K562 (cell line): ENCODE measurements at regions not wholly inside any gene's neighbourhood (a gene's known extent, or its start where the extent isn't known, plus 50 kb on each side); places are given as distances from the start of the nearest gene placed in this dataset.
A peak's percentile ranks its signal among the peaks of the same experiment; 100 is the strongest.

ENCODE experiments used
- ATAC-seq: fragments of 200-7000 bp; cut with Tn5 transposase; 3 replicates; pipeline ENCODE4 v1.9.1; 2020; ENCODE audit warnings: moderate library complexity
- BruUV-seq: library from RNA; stranded (reverse); fragments of 400-500 nt; replicated peaks from 2 replicates; lab custom pipeline; 2021; lab: Mats Ljungman, UMichigan
- CTCF ChIA-PET: fragments of 300-600 bp; formaldehyde crosslinking; extraction: SDS; loops from one replicate; lab custom pipeline; 2021; ENCODE audit warnings: low intra/inter-chr PET ratio; lab: Yijun Ruan, JAX
- POLR2A ChIA-PET: fragments of 300-600, 350-650 bp; sonication (Branson Sonifier 250); formaldehyde crosslinking; extraction: SDS; loops from one replicate; lab custom pipeline; 2021; ENCODE audit warnings: antibody characterized with exemption, inconsistent platforms; lab: Yijun Ruan, JAX
- DNase-seq, 4 experiments: peaks; one replicate each; pipeline versions ENCODE4 v3.0.0 to v3.0.0-alpha.2; 2011 to 2018; ENCODE audit warnings: low spot score in 3 of 4, mixed read lengths in 3 of 4; ENCODE audit errors: extremely low read depth in 1 of 4
- FAIRE-seq: peaks from 2 replicates; lab custom pipeline; 2011; peaks lifted over from hg19 to GRCh38; lab: Jason Lieb, UNC
- H2AFZ ChIP-seq: 2 replicates; pipeline ENCODE4 v1.6.0; 2011; ENCODE audit warnings: low read depth, low read length, control low read depth, inconsistent platforms
- H3K27ac ChIP-seq: fragments of 200-600 bp; 3 replicates; pipeline ENCODE4 v1.8.0; 2011; ENCODE audit warnings: low read depth, mild to moderate bottlenecking, control low read depth, inconsistent platforms, low read length, moderate library complexity, mixed read lengths; ENCODE audit errors: extremely low read depth
- H3K27me3 ChIP-seq, 2 experiments: fragments of 300-600 bp in 1 of 2; 2 replicates in 1 of 2; 3 replicates in 1 of 2; pipeline versions ENCODE4 v1.6.0 to v1.8.0; 2011; ENCODE audit warnings: inconsistent platforms in 2 of 2, low read length in 2 of 2, mild to moderate bottlenecking in 1 of 2, mixed read lengths in 1 of 2, moderate library complexity in 1 of 2; ENCODE audit not compliant: control insufficient read depth in 2 of 2, insufficient read depth in 2 of 2
- H3K36me3 ChIP-seq: fragments of 300-600 bp; 3 replicates; pipeline ENCODE4 v1.8.0; 2011; ENCODE audit warnings: mild to moderate bottlenecking, low read length, inconsistent platforms; ENCODE audit not compliant: control insufficient read depth, insufficient read depth
- H3K4me1 ChIP-seq, 2 experiments: fragments of 200-600 bp in 1 of 2; replicated peaks in 1 of 2; 2 replicates in 1 of 2; 3 replicates in 1 of 2; pipeline versions ENCODE4 v1.5.1 to v1.8.0; 2011; ENCODE audit warnings: inconsistent platforms in 2 of 2, low read length in 2 of 2, mild to moderate bottlenecking in 1 of 2, mixed read lengths in 1 of 2, moderate library complexity in 1 of 2; ENCODE audit not compliant: control insufficient read depth in 2 of 2, insufficient read depth in 2 of 2
- H3K4me2 ChIP-seq: 2 replicates; pipeline ENCODE4 v1.6.1; 2011; ENCODE audit warnings: low read length, control low read depth, inconsistent platforms, mixed read lengths; ENCODE audit not compliant: insufficient read depth
- H3K4me3 ChIP-seq: fragments of 200-600 bp; sonication (generic), shearing (Covaris generic); 2 replicates; pipeline ENCODE4 v1.5.1; 2016; ENCODE audit warnings: control low read depth, inconsistent platforms
- H3K79me2 ChIP-seq: fragments of 200-600 bp; 3 replicates; pipeline ENCODE4 v1.8.0; 2011; ENCODE audit warnings: low read length, inconsistent platforms; ENCODE audit not compliant: control insufficient read depth, insufficient read depth
- H3K9ac ChIP-seq, 2 experiments: 2 replicates each; pipeline versions ENCODE4 v1.6.0 to v1.6.1; 2011; ENCODE audit warnings: low read depth in 2 of 2, low read length in 2 of 2, control low read depth in 1 of 2, inconsistent platforms in 1 of 2, mild to moderate bottlenecking in 1 of 2, mixed read lengths in 1 of 2; ENCODE audit not compliant: insufficient read depth in 1 of 2
- H3K9me1 ChIP-seq: one replicate; pipeline ENCODE4 v1.6.0; 2011; ENCODE audit warnings: inconsistent platforms, mild to moderate bottlenecking, low read length, moderate library complexity; ENCODE audit not compliant: control insufficient read depth, insufficient read depth
- H3K9me3 ChIP-seq: replicated peaks from 2 replicates; pipeline ENCODE4 v1.5.1; 2011; ENCODE audit warnings: low read depth, low read length, inconsistent platforms; ENCODE audit not compliant: control insufficient read depth, insufficient read depth
- H4K20me1 ChIP-seq: replicated peaks from 2 replicates; pipeline ENCODE4 v1.6.1; 2011; ENCODE audit warnings: low read length, inconsistent platforms, mixed read lengths; ENCODE audit not compliant: control insufficient read depth, insufficient read depth
- ATF7 ChIP-seq: fragments of 450-650 bp; IDR thresholded peaks from 2 replicates; pipeline ENCODE4 v1.7.1; 2014; ENCODE audit warnings: mild to moderate bottlenecking, moderate library complexity
- CEBPG ChIP-seq, 3 experiments: fragments of 200-800 bp in 1 of 3; sonication (Bioruptor generic) in 1 of 3; sonication (generic) in 1 of 3; formaldehyde crosslinking in 1 of 3; IDR thresholded peaks in 2 of 3; conservative IDR thresholded peaks in 1 of 3; 2 replicates each; pipeline versions ENCODE4 v1.6.1 to v1.8.0; 2016 to 2022; ENCODE audit warnings: missing compliant biosample characterization in 2 of 3, missing genetic modification characterization in 2 of 3, mild to moderate bottlenecking in 1 of 3, missing genetic modification reagents in 1 of 3
- CHCHD3 ChIP-seq: fragments of 250-450 bp; sonication (Bioruptor Pico); IDR thresholded peaks from 2 replicates; pipeline ENCODE4 v2.1.2; 2022; ENCODE audit warnings: mild to moderate bottlenecking
- DACH1 ChIP-seq: fragments of 450-650 bp; IDR thresholded peaks from 2 replicates; pipeline ENCODE4 v1.6.1; 2018; ENCODE audit not compliant: partially characterized antibody
- DMBX1 ChIP-seq: fragments of 250-450 bp; sonication (Bioruptor Pico); IDR thresholded peaks from 2 replicates; pipeline ENCODE4 v1.8.0; 2022; ENCODE audit warnings: inconsistent platforms, mild to moderate bottlenecking, moderate library complexity, borderline replicate concordance
- FOXA3 ChIP-seq, 2 experiments: fragments of 450-650 bp in 1 of 2; sonication (generic) in 1 of 2; formaldehyde crosslinking; IDR thresholded peaks in 1 of 2; conservative IDR thresholded peaks in 1 of 2; 2 replicates each; pipeline versions ENCODE4 v1.4.0 to v1.8.0; 2020 to 2022; ENCODE audit warnings: mild to moderate bottlenecking in 2 of 2, missing genetic modification reagents in 1 of 2
- HDAC3 ChIP-seq: fragments of 450-650 bp; IDR thresholded peaks from 2 replicates; pipeline ENCODE4 v1.6.1; 2018; ENCODE audit warnings: borderline replicate concordance, mild to moderate bottlenecking, moderate library complexity; ENCODE audit not compliant: partially characterized antibody
- KAT2B ChIP-seq: IDR thresholded peaks from one replicate; pipeline ENCODE4 v1.6.1; 2012; ENCODE audit warnings: low read depth, mild to moderate bottlenecking, control low read depth, inconsistent platforms, low read length, moderate library complexity
- SIN3A ChIP-seq, 2 experiments: fragments of 150-350 bp in 1 of 2; IDR thresholded peaks; 2 replicates each; pipeline ENCODE4 v1.6.1; 2011 to 2016; ENCODE audit warnings: borderline replicate concordance in 2 of 2, low read depth in 2 of 2, low read length in 2 of 2, mild to moderate bottlenecking in 2 of 2, moderate library complexity in 2 of 2; ENCODE audit not compliant: control insufficient read depth in 1 of 2
- SMARCA5 ChIP-seq: fragments of 450-650 bp; IDR thresholded peaks from 2 replicates; pipeline ENCODE4 v1.6.1; 2016
- SOX6 ChIP-seq: fragments of 450-650 bp; IDR thresholded peaks from 2 replicates; pipeline ENCODE4 v1.6.1; 2014; ENCODE audit warnings: mild to moderate bottlenecking
- TRIM24 ChIP-seq, 2 experiments: fragments of 450-650 bp; IDR thresholded peaks; 2 replicates each; pipeline ENCODE4 v1.6.1; 2016
- ZNF175 ChIP-seq: fragments of 200-800 bp; sonication (Bioruptor generic); IDR thresholded peaks from 2 replicates; pipeline ENCODE4 v1.6.1; 2016; ENCODE audit warnings: low read depth, mild to moderate bottlenecking, missing genetic modification characterization, missing compliant biosample characterization
- ZNF316 ChIP-seq: fragments of 450-650 bp; IDR thresholded peaks from 2 replicates; pipeline ENCODE4 v1.6.1; 2016
- ZNF584 ChIP-seq: fragments of 200-800 bp; sonication (Bioruptor generic); IDR thresholded peaks from 2 replicates; pipeline ENCODE4 v1.6.1; 2016; ENCODE audit warnings: low read depth, mild to moderate bottlenecking, missing genetic modification characterization, missing compliant biosample characterization
- ZNF589 ChIP-seq: fragments of 200-800 bp; sonication (Bioruptor generic); IDR thresholded peaks from 2 replicates; pipeline ENCODE4 v1.6.1; 2016; ENCODE audit warnings: low read depth, missing genetic modification characterization, missing compliant biosample characterization
- ZNF717 ChIP-seq: fragments of 250-450 bp; sonication (Bioruptor Pico); IDR thresholded peaks from 2 replicates; pipeline ENCODE4 v1.5.0; 2021
- WGBS: fragments of 100-300 bp; shearing (Covaris generic); methylation state at CpG from one replicate; pipeline ENCODE4 v1.1.6; 2016; ENCODE audit warnings: low coverage, mixed read lengths; ENCODE audit not compliant: insufficient coverage; ENCODE audit errors: missing lambda C conversion rate; 5-methylcytosine and 5-hydroxymethylcytosine counted together
- in situ Hi-C: fragments of 300-500 bp; cut with MboI; formaldehyde crosslinking; loops from 4 replicates; pipeline ENCODE4 v1.15.0; 2018; ENCODE audit warnings: inconsistent platforms, mixed read lengths
- intact Hi-C: fragments of 100-400 bp; cut with micrococcal nuclease; formaldehyde crosslinking; loops from 2 replicates; pipeline ENCODE4 v1.14.2; 2022
- TF ChIP-seq, protein P1 (sequence below): sonication (generic); formaldehyde crosslinking; IDR thresholded peaks from 2 replicates; pipeline ENCODE4 v1.8.0; 2022; ENCODE audit warnings: missing genetic modification reagents, mild to moderate bottlenecking, borderline replicate concordance
- TF ChIP-seq, protein P2 (sequence below): fragments of 450-650 bp; formaldehyde crosslinking; IDR thresholded peaks from 2 replicates; pipeline ENCODE4 v1.4.0; 2022; ENCODE audit warnings: mild to moderate bottlenecking, moderate library complexity

DNA sequence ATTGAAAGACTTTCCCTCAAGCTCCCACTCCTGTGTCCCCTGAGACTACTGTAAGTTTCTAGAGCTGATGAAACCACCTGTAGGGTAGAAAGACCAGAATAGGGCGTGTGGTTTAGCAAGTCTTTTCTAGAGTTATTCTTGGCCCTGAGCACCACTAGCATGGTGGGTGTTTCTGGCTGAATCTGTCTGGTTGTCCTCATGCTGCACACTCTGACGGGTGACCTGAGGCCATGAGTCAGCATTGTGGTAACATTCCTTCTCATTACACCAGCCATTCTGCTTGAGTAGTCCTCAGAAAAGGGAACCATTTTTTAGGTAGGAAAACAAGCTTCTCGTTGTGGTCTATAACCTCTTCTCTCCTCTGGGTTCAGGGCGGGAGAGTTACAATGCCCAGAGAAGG lies 250.3 kb downstream of the SNX13 start (continued):
- TF ChIP-seq ZNF316 (peak; percentile 58), CHCHD3 (CRISPR knock-in tag) (no peak)

DNA sequence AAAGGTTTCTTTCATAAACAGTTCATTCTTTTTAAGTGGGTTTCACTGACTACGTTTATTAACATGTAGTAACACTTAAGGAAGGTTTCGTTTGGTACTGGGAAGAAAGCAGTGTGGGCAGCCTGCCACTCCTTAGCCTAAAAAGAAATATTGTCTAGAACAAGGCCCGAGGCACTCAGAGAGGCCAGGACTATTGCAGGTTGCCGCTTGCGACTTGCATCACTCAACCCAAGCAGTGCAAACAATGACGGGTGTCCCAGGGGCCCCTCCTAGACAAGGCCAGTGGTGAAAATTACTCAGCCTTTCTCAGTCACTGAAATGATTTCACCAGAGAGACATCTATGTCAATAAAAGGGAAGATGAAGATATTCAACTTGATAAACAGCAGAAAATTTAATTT lies 243.9 kb downstream of the SNX13 start:
- H3K4me2 ChIP-seq, result no peak overlapping the region
- no peaks in the 10 kb centered on the region for H3K79me2 ChIP-seq
- POLR2A ChIA-PET, result no interaction called here
- H3K4me3 ChIP-seq, result no peak overlapping the region
- in situ Hi-C loops, result loop anchor here (25.0 kb wide), 1 partner anchor 1991 kb away; no protein-coding TSS in a partner anchor
- H4K20me1 ChIP-seq, result no peaks in the 10 kb centered on the region
- ATAC-seq, result peak; percentile 70
- WGBS, result 3% methylated on average over 6 of the region's 6 CpGs
- intact Hi-C loops, result no loop called here
- H3K27ac ChIP-seq, result no peak overlapping the region
- no peak for DNase-seq
- no peaks in the 10 kb centered on the region; the same call in 1 of the 2 replicates for H3K9me3 ChIP-seq
- H3K4me1 ChIP-seq, result no peaks in the 10 kb centered on the region
- H3K9me1 ChIP-seq, result no peaks in the 10 kb centered on the region
- BruUV-seq, result no TSS peak
- H2AFZ ChIP-seq, result no peak overlapping the region
- CTCF ChIA-PET, result no interaction called here
- H3K9ac ChIP-seq, result no peak overlapping the region
- no peaks in the 10 kb centered on the region for H3K27me3 ChIP-seq
- no peaks in the 10 kb centered on the region for H3K36me3 ChIP-seq
- FAIRE-seq, result no peak
- peak; percentile 87; the same call in 1 of the 2 replicates for TF ChIP-seq ZNF175 (CRISPR knock-in tag)
- peak in 1 of 2 experiments; percentile 34; a peak in 1 of 4 replicates for TF ChIP-seq TRIM24 (IDR thresholded peaks at IDR 0.05)
- peak; percentile 31; the same call in 1 of the 2 replicates for TF ChIP-seq CEBPG (CRISPR knock-in tag; IDR thresholded peaks at IDR 0.05)
- TF ChIP-seq CEBPG (tag; conservative IDR thresholded peaks at IDR 0.05 in 1 of 2, IDR thresholded peaks at IDR 0.05 in 1 of 2), result peak; percentile 88 to 96
- TF ChIP-seq, protein P1, sequence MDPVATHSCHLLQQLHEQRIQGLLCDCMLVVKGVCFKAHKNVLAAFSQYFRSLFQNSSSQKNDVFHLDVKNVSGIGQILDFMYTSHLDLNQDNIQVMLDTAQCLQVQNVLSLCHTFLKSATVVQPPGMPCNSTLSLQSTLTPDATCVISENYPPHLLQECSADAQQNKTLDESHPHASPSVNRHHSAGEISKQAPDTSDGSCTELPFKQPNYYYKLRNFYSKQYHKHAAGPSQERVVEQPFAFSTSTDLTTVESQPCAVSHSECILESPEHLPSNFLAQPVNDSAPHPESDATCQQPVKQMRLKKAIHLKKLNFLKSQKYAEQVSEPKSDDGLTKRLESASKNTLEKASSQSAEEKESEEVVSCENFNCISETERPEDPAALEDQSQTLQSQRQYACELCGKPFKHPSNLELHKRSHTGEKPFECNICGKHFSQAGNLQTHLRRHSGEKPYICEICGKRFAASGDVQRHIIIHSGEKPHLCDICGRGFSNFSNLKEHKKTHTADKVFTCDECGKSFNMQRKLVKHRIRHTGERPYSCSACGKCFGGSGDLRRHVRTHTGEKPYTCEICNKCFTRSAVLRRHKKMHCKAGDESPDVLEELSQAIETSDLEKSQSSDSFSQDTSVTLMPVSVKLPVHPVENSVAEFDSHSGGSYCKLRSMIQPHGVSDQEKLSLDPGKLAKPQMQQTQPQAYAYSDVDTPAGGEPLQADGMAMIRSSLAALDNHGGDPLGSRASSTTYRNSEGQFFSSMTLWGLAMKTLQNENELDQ (CRISPR knock-in tag), result no peak
- TF ChIP-seq HDAC3, result no peak
- TF ChIP-seq DACH1, result no peak
- peak; percentile 79 for TF ChIP-seq ZNF584
- TF ChIP-seq SIN3A (IDR thresholded peaks at IDR 0.05; ENCODE audit: borderline replicate concordance in 2 of 2, control insufficient read depth in 1 of 2, low read depth in 2 of 2, low read length in 2 of 2), result no peak
- TF ChIP-seq SOX6, result peak; percentile 49; the same call in 1 of the 2 replicates
- TF ChIP-seq KAT2B, result no peak
- no peak for TF ChIP-seq ZNF717 (CRISPR knock-in tag)
- TF ChIP-seq DMBX1 (CRISPR knock-in tag), result no peak
- TF ChIP-seq ATF7, result peak; percentile 31; the same call in 1 of the 2 replicates
- peak; percentile 69; the same call in 1 of the 2 replicates for TF ChIP-seq ZNF589
- no peak for TF ChIP-seq SMARCA5
- TF ChIP-seq, protein P2, sequence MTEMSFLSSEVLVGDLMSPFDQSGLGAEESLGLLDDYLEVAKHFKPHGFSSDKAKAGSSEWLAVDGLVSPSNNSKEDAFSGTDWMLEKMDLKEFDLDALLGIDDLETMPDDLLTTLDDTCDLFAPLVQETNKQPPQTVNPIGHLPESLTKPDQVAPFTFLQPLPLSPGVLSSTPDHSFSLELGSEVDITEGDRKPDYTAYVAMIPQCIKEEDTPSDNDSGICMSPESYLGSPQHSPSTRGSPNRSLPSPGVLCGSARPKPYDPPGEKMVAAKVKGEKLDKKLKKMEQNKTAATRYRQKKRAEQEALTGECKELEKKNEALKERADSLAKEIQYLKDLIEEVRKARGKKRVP (CRISPR knock-in tag), result peak; percentile 88
- 0 out of 4 replicates have a peak, but pooled peaks of 1 of the 2 experiments have one; percentile 28 for TF ChIP-seq FOXA3 (CRISPR knock-in tag; conservative IDR thresholded peaks at IDR 0.05 in 1 of 2, IDR thresholded peaks at IDR 0.05 in 1 of 2)
